Activated CD8-positive, alpha-beta memory T cell treated with anti-CD3 and anti-CD28 coated beads for 36 hours (primary cell): ENCODE measurements at regions not wholly inside any gene's neighbourhood (a gene's known extent, or its start where the extent isn't known, plus 50 kb on each side); places are given as distances from the start of the nearest gene placed in this dataset.

Source experiments
- CTCF ChIA-PET: fragments of 350-600 bp; sonication (Branson Sonifier 250); formaldehyde crosslinking; loops from one replicate; lab custom pipeline; 2021; ENCODE audit warnings: antibody characterized with exemption; lab: Charles Lee
- POLR2A ChIA-PET: fragments of 350-600 bp; sonication (Branson Sonifier 250); formaldehyde crosslinking; loops from one replicate; lab custom pipeline; 2021; ENCODE audit warnings: antibody characterized with exemption; lab: Charles Lee

DNA sequence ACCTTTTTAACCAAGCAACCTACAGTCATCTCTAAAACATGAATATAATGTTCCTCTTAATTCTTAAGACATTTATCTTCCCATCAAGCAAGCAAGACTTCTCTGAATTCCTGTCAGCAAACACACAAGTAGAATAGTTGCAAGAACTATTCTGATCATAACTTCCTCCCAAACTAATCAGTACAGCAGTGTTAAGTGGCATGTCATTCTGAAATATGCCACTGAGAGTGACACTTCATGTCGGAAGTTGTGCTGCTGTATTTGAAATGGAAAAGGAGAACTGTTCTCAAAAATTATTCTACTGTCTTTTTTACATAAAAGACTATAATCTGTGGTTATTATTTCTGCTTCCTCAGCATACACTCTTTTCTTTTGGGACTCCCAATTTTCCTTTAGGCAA, 546.6 kb downstream of the PCDH18 start:
- POLR2A ChIA-PET, result no interaction called here

DNA sequence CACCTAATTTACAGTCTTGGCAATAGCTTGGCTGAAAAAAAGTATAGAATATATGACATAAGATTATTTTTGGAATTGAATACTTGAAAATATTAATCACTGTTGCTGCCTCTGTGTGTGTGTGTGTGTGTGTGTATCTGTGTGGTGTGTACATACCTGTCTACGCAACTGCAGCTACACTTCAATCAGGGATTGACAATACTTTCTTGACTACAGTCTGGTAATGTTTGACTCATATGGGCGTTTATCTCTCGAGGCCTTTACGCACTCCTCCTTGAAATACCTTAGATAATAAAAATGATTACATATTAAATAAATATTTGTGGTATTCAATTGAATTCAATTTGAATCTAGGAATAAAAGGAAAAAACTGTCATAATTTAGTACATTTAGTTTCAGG, 565.2 kb downstream of the PCDH18 start:
- ChIA-PET CTCF (no interaction called here), POLR2A (no interaction called here)

More for the DNA sequence above, 546.6 kb downstream of the PCDH18 start:
- CTCF ChIA-PET, result no interaction called here

DNA sequence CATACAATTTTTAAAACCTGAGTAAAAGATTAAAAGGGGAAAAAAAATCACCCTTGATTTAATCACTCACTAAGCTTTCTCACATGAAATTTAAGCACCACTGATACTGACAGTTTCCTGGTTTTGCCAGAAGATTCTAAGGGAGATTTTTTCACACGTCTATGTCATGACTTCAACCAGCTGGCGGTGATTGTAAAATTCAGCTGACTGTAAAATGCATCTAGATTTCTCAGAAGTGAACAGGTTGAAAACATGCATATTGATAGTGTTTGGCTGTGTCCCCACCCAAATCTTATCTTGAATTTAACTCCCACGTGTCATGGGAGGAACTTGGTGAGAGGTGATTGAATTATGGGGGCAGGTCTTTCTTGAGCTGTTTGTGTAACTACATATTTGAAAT, 566.8 kb downstream of the PCDH18 start:
- CTCF ChIA-PET, result no interaction called here
- POLR2A ChIA-PET, result no interaction called here

DNA sequence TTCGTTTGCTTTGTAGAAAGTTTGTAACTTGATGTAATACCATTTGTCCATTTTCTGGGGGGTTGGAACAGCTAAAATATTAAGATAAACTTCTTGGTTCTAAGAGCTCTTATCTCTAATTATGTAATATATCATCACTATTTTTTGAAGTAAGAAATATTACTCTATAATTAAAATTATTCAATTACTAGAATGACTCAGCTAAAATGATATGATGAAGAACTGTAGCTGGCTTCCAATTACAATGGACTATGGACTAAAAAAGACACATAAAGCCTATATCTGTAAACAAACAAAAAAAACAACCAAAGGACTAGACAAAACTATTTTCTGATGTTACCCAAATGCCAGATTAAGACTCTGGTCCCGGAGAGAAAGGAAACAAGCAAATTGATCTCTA, 569.4 kb downstream of the PCDH18 start:
- ChIA-PET CTCF (no interaction called here), POLR2A (no interaction called here)

DNA sequence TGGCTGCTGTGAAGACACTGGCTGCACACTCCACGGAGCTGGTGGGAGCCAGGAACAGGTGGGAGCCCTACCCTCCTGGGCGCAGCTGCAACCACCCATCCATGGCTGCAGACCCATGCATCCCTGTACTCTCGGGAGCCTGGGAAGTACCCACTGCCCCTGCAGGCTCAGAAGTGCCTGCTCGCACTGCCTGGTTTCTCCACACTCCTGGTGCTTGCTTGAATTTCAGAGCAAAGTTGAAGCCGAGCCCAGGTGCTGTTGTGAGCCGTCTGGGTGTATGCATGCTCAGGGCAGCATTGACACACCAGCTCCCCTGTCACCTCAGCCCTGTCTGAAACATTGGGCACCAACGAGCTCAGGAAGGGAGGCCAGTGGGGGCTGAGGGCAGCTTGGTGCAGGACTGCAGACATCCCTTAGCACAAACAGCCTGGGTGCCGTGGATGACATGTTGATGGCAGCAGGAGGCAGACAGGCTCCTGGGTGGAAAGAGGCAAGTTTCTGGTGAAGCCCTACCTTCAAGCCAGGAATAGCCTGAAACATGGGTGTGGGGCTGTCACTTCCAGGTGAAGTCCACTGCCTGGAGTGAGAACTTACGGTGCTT, 585.9 kb downstream of the PCDH18 start:
- ChIA-PET POLR2A (no interaction called here), CTCF (no interaction called here)

DNA sequence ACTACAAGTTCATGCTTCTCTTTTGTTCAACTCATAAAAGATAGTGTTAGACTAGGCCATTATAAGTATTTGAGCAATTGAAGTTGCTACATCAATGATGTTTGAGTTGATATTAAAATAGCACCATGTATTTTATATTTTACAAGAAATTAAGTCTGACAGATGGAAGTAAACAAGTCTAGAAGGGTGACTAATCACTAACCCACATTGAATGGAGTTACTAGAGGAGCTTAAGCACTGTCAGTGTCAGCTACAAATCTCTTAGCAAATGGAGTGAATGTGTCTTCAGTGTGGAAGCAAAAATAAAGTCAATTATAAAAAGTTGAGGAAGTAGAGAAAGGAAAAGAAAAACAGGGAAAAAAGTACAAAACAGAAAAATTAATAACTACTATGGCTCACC, 592.5 kb downstream of the PCDH18 start:
- ChIA-PET POLR2A (no interaction called here), CTCF (no interaction called here)

DNA sequence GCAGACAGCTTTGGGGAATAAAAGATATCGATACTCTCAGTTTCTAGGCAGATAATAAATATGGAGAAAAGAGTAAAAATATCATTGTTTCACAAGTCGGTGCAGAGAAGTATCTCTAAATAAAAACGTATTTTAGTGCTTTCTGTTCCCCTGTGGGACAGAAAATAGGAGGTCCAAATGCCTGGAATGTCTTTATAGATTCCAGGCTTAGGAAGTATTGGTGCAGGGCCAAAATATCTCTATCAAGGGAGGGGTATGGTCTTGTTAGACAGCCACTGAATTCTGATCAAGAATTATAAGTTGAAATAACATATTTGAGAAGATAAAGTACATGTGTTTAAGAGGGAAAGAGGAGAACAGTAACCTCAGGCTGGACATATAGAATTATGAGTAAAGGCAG, 596.4 kb downstream of the PCDH18 start:
- ChIA-PET CTCF (no interaction called here), POLR2A (no interaction called here)

DNA sequence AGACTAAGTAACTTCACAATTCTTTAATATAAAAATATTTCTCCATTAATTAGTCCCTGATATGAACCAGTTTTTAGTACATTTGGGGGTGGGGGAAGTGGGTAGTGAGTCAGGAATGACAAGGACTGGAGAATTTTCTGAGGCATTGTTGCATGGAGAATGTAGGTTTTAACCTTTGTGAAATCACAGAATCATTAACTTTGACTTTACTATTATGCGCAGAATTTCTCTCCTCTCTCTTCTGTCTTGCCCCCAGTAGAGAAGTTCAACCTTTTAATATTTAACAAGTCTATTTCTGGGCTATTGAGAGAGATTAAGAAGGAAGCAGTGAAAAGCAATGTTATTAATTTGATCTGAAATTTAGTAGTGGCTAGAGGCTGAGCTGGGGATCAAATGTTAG, 597.0 kb downstream of the PCDH18 start:
- CTCF ChIA-PET, result no interaction called here
- POLR2A ChIA-PET, result no interaction called here

DNA sequence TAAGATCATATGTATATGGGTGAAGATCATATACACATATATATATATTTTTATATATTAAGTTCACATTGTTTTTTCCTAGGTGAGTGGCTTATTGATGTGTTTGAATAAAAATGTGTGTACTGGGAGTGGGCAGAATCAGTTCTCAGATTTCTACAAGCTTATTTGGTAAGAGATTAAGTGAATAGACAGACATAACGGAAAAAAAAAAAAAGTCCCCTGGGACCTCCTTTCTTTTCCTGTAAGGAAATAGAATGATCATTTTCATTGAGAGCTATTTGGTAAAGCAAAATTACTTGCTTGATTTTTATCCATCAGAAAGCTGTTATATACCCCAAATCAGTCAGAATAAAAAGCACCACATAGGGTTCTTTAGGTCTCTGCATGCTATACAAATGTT, 597.7 kb downstream of the PCDH18 start:
- ChIA-PET CTCF (no interaction called here), POLR2A (no interaction called here)

DNA sequence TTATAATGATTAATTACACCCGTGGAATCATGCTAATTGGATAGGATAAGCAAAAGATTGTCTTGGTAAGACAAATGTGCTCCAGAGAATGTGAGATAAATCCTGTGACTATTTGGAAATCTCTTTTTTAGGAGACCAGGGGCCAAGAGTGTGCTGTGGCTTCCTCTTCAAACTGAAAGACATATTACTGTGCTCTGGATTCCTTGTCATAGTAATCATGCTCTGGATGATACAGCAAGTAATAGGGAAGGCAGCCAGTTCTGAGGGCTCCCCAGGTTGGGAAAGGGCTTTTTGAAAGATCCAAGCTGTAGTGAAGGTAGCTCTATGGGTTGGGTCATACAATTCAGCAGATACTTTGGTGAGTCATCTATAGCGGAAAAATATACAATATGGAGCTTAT, 600.5 kb downstream of the PCDH18 start:
- ChIA-PET CTCF (no interaction called here), POLR2A (no interaction called here)

DNA sequence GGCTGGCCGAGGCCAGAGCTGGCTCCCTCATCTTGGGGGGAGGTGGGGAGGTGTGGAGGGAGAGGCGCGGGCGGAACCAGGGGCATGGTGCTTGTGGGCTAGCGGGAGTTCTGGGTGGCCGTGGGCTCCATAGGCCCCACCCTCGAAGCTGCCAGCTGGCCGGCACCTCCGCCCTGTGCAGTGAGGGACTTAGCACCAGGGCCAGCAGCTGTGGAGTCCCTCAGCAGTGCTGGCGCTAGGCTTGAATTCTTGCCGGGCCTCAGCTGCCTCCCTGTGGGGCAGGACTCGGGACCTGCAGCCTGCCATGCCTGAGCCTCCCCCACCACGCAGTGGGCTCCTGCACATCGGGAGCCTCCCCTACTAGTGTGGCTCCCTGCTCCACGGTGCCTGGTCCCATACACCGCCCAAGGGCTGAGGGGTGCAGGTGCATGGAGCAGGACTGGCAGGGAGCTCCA, 603.3 kb downstream of the PCDH18 start:
- ChIA-PET CTCF (no interaction called here), POLR2A (no interaction called here)

DNA sequence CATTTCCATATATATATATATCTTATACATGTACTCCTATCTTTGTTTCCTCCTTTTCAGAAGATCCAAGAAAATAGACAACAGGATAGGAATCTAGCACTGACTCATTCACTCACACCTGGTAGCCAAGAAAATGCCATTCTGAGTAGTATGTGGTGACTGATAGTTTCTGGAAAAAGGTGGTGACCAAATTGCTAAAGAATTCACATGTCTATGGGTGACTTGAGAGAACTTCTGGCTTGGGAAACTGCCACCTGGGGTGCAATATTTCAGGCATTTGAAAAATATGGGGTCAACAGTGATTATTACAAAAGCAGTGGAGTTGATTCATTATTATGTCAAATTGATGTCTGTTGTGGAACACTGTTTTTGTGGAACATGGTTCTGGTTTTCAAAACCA, 605.1 kb downstream of the PCDH18 start:
- CTCF ChIA-PET, result no interaction called here
- POLR2A ChIA-PET, result no interaction called here

DNA sequence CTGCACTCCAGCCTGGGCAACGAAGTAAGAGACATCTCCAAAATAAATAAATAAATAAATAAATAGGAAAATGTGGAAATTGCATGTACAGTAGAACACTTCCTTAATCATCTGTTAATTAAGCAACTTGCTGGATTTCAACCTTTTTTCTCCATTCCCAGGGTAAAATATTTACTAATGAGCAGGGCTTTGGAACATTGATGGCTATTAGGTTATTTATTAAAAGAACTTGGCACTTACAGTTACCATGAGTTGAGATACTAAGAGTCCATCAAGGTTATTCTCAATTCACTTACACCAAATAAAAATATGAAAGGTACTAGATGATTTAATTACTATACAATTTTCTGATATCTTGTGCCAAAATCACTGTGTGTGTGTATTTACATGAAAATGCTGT, 607.1 kb downstream of the PCDH18 start:
- ChIA-PET CTCF (no interaction called here), POLR2A (no interaction called here)

DNA sequence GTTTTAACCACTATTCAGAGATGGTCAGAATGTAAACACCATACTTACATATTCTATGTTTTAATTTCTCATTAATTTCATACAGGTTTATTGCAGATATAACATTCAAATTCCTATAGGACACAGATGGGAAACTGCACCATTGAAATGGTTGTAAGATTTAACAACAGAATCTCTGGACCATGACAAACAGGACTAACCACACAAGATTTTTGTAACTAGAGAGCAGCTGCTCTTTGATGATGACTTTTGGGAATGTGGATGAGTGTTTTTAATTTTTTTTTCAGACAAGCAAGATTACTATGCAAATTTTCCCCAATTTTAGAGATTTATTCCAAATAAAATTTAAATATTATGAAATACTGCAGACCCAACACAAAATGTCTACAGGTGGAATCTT, 610.2 kb downstream of the PCDH18 start:
- ChIA-PET POLR2A (no interaction called here), CTCF (no interaction called here)

DNA sequence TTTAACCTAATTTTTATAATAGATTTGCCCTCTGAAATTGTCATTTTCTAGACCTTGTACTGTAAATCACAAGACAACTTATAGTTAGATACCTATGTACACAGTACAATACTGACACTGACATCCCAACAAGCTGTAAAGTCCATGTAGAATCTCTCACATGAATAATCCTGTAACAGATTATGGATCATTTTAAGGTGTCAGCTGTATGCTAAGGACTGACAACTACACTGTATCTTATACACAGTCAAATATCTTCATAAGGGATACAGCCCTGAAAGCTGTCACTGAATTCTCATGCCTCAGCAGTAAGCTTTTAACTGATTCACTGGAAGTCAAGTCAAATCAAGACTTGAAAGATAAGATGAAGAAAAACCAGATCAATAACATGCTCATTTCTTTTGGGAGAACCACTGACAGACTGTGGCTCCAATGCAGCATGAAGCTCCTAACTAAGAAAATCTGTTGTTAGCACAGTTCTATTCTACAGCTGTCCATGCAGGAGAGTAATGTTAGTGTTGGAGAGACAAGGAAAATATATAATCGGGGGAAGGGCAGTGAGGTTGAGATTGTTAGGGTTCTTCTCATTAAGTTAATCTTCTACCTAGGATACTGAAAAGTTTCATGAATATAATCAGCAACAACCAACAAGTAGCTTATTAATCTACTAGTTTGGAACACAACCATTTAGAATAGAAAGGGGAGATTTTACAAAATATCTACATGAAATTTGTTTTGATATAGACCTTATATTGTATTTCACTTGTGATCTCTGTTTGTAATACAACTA, 612.0 kb downstream of the PCDH18 start:
- ChIA-PET CTCF (interaction anchor here (0.5 kb wide), 1 partner anchor 55 kb away, joined by 4 read pairs; no protein-coding TSS in a partner anchor), POLR2A (no interaction called here)

DNA sequence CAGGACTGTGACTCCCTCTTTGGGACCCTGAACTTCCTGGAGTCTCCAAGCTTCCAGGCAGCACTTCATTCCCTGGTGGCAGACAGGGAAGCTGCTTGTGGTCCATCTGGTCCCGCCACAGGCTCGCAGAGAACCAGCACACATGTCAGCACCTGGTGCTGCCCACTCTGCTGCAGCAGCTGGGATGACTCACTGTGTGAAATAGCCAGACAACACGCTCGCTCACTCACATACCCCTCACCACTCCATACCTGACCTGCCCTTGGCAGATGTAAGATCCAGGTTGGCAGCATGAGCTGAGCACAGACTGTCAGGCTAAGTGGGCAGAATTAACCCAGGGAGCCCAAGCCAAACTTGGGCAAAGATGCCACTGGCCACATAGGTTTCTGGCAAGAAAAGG, 613.5 kb downstream of the PCDH18 start:
- POLR2A ChIA-PET, result no interaction called here

DNA sequence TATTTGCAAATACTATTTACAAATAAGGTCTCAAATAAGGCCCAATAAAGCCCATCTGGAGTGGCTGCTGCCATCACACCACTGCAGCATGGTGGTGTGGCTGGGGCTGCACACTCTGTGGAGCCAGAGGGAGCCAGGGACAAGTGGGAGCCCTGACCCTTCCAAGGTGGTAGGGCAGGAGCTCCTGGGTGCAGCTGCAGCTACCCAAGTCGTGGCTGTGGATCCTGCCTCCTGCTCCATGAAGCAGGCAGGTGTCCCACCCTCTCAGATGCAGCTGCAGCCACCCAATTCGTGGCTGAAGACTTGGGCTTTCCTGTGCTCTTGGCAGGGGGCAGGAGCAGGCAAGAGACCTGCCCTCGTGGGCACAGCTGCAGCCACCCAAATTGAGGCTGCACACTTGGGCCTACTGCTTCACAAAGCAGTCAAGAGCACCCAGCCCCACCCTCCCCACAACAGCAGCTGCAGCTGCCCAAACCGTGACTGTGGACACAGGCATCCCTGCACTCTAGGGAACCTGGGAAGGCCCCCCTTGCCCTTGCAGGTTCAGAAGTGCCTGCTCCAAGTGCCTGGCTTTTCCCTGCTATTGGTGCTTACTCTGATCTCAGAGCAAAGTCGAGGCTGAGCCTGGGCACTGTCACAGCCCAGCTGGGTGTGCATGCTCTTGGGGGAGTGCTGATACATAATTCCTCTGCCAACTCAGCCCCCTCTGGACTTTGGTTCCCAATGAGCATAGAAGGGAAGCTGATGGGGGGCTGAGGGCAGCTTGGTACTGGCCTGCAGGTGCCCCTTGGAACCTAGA, 614.8 kb downstream of the PCDH18 start:
- CTCF ChIA-PET, result interaction anchor here (0.5 kb wide), 1 partner anchor 10 kb away, joined by 3 read pairs; no protein-coding TSS in a partner anchor
- POLR2A ChIA-PET, result no interaction called here

More for the DNA sequence above, 613.5 kb downstream of the PCDH18 start:
- CTCF ChIA-PET, result no interaction called here

DNA sequence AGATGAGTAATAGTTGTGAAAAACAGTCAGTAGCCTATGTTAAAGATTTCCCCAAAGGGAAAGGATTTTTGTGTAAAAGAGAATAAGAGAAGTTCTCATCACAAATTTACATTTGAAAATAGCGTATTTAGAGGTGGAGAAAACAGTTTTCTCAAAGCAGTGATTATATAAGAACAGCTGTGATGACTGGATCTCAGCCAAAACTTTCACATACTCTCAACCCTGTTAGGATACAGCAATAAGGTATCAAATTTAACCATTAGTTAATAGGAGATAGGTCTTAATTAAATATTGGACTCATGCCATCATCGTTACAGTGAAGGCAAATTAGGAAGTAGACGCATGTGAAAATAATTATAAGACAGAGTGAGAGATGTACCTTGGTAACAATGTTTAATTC, 622.7 kb downstream of the PCDH18 start:
- ChIA-PET CTCF (no interaction called here), POLR2A (no interaction called here)

DNA sequence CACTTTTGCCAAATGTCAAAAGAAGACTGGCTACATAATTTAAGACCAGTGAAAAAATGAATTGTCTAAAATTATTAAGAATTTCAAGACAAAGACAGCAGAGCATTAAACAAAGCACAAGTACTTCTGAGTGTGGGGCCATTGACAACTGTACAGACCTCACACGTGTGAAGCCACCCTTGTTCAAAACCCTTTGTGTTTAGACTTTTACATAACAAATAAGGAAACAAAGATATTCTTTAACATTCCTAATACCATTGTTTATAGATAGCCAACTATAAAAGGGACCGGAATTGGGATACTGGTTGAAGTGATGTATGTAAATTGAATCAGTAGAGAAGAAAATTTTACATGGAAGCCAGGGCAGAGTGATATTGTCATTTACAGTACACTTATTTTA, 624.2 kb downstream of the PCDH18 start:
- ChIA-PET POLR2A (no interaction called here), CTCF (no interaction called here)

DNA sequence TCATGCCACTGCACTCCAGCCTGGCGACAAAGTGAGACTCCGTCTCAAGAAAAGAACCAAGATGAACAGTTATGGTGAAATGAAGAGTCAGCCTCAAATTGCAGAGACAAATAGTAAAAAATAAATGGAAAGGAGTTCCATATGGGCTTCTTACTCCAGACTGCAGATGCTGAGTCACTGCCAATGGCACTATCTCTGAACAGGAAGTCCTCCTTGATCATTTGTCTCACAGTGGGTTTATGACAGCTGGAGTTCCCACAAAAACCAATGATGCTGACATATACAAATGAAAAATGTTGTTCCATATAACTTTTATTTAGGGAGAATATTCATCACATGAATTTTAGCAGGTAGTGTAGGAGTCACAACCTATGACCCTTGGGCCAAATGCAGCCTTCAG, 631.6 kb downstream of the PCDH18 start:
- ChIA-PET POLR2A (no interaction called here), CTCF (no interaction called here)
